ENCODE measurements at regions not wholly inside any gene's neighbourhood (a gene's known extent, or its start where the extent isn't known, plus 50 kb on each side); places are given as distances from the start of the nearest gene placed in this dataset.

DNA sequence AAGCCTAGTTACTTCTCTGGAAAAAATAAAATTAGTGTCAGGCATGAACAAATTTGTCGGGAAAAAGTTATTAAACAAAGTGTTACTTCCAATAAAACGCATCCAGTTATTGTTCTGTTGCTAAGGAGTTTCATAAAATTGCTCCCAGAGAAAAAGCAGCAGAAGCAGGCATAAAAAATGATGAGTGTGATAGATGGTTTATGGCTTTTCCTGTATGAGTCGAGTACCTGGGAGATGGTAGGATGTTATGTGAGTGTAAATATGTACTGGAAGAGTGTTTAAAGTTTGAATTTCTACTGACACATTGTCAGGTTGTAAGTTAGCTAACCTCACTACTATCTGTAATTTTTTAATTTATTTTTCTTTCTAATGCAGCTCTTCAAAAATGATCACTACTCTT lies 390.7 kb downstream of the ARL4A start:
- TF ChIP-seq CREB1 (IDR thresholded peaks at IDR 0.05; ENCODE audit: low read depth) (no peak), YY1 (IDR thresholded peaks at IDR 0.05; ENCODE audit: low read depth) (no peak), ZBTB7A (IDR thresholded peaks at IDR 0.05; ENCODE audit: low read depth) (no peak), FOXM1 (IDR thresholded peaks at IDR 0.05; ENCODE audit: borderline replicate concordance, low read depth) (no peak), TEAD4 (IDR thresholded peaks at IDR 0.05) (no peak), TAF1 (IDR thresholded peaks at IDR 0.05; ENCODE audit: low read depth) (no peak), CEBPB (IDR thresholded peaks at IDR 0.05) (no peak), NFIC (IDR thresholded peaks at IDR 0.05) (no peak), TCF12 (IDR thresholded peaks at IDR 0.05; ENCODE audit: low read depth) (no peak), RAD21 (IDR thresholded peaks at IDR 0.05; ENCODE audit: low read depth) (no peak), EGR1 (IDR thresholded peaks at IDR 0.05) (no peak), EP300 (IDR thresholded peaks at IDR 0.05; ENCODE audit: borderline replicate concordance) (no peak)
- TF ChIP-seq, protein P1, sequence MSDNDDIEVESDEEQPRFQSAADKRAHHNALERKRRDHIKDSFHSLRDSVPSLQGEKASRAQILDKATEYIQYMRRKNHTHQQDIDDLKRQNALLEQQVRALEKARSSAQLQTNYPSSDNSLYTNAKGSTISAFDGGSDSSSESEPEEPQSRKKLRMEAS (IDR thresholded peaks at IDR 0.05), result no peak
- TF ChIP-seq, protein P2, sequence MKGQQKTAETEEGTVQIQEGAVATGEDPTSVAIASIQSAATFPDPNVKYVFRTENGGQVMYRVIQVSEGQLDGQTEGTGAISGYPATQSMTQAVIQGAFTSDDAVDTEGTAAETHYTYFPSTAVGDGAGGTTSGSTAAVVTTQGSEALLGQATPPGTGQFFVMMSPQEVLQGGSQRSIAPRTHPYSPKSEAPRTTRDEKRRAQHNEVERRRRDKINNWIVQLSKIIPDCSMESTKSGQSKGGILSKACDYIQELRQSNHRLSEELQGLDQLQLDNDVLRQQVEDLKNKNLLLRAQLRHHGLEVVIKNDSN (IDR thresholded peaks at IDR 0.05), result no peak
- TF ChIP-seq, protein P3, sequence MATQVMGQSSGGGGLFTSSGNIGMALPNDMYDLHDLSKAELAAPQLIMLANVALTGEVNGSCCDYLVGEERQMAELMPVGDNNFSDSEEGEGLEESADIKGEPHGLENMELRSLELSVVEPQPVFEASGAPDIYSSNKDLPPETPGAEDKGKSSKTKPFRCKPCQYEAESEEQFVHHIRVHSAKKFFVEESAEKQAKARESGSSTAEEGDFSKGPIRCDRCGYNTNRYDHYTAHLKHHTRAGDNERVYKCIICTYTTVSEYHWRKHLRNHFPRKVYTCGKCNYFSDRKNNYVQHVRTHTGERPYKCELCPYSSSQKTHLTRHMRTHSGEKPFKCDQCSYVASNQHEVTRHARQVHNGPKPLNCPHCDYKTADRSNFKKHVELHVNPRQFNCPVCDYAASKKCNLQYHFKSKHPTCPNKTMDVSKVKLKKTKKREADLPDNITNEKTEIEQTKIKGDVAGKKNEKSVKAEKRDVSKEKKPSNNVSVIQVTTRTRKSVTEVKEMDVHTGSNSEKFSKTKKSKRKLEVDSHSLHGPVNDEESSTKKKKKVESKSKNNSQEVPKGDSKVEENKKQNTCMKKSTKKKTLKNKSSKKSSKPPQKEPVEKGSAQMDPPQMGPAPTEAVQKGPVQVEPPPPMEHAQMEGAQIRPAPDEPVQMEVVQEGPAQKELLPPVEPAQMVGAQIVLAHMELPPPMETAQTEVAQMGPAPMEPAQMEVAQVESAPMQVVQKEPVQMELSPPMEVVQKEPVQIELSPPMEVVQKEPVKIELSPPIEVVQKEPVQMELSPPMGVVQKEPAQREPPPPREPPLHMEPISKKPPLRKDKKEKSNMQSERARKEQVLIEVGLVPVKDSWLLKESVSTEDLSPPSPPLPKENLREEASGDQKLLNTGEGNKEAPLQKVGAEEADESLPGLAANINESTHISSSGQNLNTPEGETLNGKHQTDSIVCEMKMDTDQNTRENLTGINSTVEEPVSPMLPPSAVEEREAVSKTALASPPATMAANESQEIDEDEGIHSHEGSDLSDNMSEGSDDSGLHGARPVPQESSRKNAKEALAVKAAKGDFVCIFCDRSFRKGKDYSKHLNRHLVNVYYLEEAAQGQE (IDR thresholded peaks at IDR 0.05; ENCODE audit: low read depth), result no peak

DNA sequence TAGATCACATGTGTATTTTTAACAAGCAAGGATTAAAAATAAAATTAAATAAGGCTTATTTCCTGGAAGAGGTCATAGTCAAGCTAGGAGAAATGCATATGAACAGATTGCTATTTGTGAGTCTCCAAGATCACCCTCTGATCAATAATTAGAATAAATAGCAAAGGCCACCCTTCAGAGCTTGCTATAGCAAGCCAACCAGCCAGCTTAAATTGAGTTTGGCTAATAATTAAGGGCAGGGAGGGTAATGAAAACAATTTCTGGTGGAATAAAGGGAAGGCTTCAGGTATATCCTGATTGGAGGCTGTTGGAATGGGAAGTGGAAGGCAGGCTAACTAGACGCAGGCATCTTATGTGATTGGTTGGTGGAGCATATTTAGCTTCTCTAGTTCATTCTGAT lies 403.5 kb downstream of the ARL4A start:
- TF ChIP-seq EP300 (IDR thresholded peaks at IDR 0.05; ENCODE audit: borderline replicate concordance), result no peak
- no peak for TF ChIP-seq YY1 (IDR thresholded peaks at IDR 0.05; ENCODE audit: low read depth)
- no peak for TF ChIP-seq TAF1 (IDR thresholded peaks at IDR 0.05; ENCODE audit: low read depth)
- TF ChIP-seq CREB1 (IDR thresholded peaks at IDR 0.05; ENCODE audit: low read depth), result no peak
- no peak for TF ChIP-seq ZBTB7A (IDR thresholded peaks at IDR 0.05; ENCODE audit: low read depth)

DNA sequence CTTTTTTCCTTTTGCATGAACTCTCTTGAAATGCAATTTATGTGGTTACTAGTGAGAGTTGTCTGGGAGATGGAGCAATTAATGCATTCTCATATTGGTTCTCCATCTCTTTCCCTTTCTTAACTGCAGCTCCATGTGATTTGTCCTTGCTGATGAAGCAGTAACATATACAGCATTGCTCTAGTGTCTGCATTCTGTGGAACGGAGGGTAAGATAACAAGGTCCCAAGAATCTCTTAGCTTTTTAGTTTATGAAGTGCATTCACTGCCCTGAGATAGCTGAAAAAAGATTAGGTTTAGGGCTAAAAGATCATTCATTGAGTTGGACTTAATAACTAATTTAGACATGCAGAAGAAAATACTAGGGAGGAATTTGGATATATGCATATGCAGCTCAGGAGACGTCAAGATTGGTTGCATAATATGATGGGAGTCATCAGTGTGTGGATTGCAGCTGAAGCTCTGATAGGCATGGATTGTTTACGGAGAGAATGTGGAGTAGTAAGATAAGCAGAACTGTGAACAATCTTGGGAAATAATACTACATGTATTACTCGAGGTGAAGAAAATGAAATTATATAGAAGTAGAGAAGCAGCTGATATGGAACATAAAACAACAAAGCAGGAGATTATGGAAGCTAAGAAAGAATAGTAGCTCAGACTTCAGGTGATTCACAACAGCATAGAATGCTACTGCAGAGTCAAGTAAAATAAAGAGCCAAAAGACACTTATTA lies 404.7 kb downstream of the ARL4A start:
- TF ChIP-seq RAD21 (IDR thresholded peaks at IDR 0.05; ENCODE audit: low read depth) (no peak), CEBPB (IDR thresholded peaks at IDR 0.05) (no peak), NFIC (IDR thresholded peaks at IDR 0.05) (no peak), EP300 (IDR thresholded peaks at IDR 0.05; ENCODE audit: borderline replicate concordance) (no peak)
- TF ChIP-seq, protein P1 (IDR thresholded peaks at IDR 0.05), result no peak

DNA sequence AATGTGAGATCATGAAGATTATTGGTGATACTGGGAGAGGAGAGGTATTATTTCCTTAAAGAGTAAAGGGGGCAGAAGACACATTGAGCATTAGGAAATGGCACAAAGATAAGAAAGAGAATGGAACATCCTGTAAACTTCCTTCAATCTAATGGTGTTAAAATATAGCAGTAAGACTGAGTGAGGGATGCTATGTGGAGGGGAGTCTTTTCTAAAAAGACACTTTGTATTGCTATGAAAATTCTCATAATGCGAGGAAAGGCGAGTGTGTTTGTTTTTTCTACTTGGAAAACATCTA lies 405.2 kb downstream of the ARL4A start:
- no peak for TF ChIP-seq TEAD4 (IDR thresholded peaks at IDR 0.05)
- TF ChIP-seq TCF12 (IDR thresholded peaks at IDR 0.05; ENCODE audit: low read depth), result no peak
- TF ChIP-seq, protein P2 (IDR thresholded peaks at IDR 0.05), result no peak
- TF ChIP-seq, protein P3 (IDR thresholded peaks at IDR 0.05; ENCODE audit: low read depth), result no peak
- no peak for TF ChIP-seq FOXM1 (IDR thresholded peaks at IDR 0.05; ENCODE audit: borderline replicate concordance, low read depth)

DNA sequence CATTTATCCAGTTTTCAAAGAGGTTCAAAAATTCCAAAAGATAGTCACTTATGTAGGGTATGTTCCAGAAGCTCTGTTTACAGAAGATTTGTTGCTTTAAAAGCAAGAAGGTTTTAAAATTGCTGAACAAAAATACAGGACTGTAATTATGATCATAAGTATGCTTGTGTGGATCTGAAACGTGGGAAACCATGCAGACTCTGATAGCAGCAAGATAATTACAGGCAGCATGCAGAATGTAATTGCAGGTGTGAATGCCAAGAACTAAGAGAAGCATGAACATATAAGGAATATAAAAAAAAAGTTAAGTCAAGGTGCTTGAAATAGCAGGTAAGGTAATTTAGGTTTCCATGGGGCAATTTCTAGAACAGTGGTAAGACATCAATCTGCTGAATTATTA lies 405.7 kb downstream of the ARL4A start:
- no peak for TF ChIP-seq TCF12 (IDR thresholded peaks at IDR 0.05; ENCODE audit: low read depth)
- TF ChIP-seq NFIC (IDR thresholded peaks at IDR 0.05), result no peak
- TF ChIP-seq, protein P2 (IDR thresholded peaks at IDR 0.05), result no peak
- TF ChIP-seq TEAD4 (IDR thresholded peaks at IDR 0.05), result no peak
- no peak for TF ChIP-seq ZBTB7A (IDR thresholded peaks at IDR 0.05; ENCODE audit: low read depth)
- no peak for TF ChIP-seq YY1 (IDR thresholded peaks at IDR 0.05; ENCODE audit: low read depth)
- TF ChIP-seq, protein P3 (IDR thresholded peaks at IDR 0.05; ENCODE audit: low read depth), result no peak
- TF ChIP-seq EGR1 (IDR thresholded peaks at IDR 0.05), result no peak
- no peak for TF ChIP-seq EP300 (IDR thresholded peaks at IDR 0.05; ENCODE audit: borderline replicate concordance)
- no peak for TF ChIP-seq CEBPB (IDR thresholded peaks at IDR 0.05)
- no peak for TF ChIP-seq RAD21 (IDR thresholded peaks at IDR 0.05; ENCODE audit: low read depth)
- no peak for TF ChIP-seq FOXM1 (IDR thresholded peaks at IDR 0.05; ENCODE audit: borderline replicate concordance, low read depth)
- TF ChIP-seq, protein P1 (IDR thresholded peaks at IDR 0.05), result no peak
- no peak for TF ChIP-seq TAF1 (IDR thresholded peaks at IDR 0.05; ENCODE audit: low read depth)
- no peak for TF ChIP-seq CREB1 (IDR thresholded peaks at IDR 0.05; ENCODE audit: low read depth)
